ENCODE measurements at regions not wholly inside any gene's neighbourhood (a gene's known extent, or its start where the extent isn't known, plus 50 kb on each side); places are given as distances from the start of the nearest gene placed in this dataset.

- Histone ChIP-seq H3K36me3 (ENCODE audit: control insufficient read depth, low read depth, low read length) (no peaks in the 10 kb centered on the region), H3K27ac (ENCODE audit: low read length) (no peak overlapping the region), H3K27me3 (ENCODE audit: control insufficient read depth, insufficient read depth, low read length) (no peaks in the 10 kb centered on the region), H3K9ac (ENCODE audit: low read length) (no peak overlapping the region), H3K9me3 (ENCODE audit: control insufficient read depth, low read depth, low read length) (peaks cover 6% of the 10 kb centered on the region), H3K4me3 (ENCODE audit: low read length) (no peak overlapping the region), H3K4me1 (ENCODE audit: control insufficient read depth, low read depth, low read length) (peaks cover 13% of the 10 kb centered on the region)
Measured at GRCh38 chr10:21160116-21160515, 263.0 kb upstream of the NEBL start.

DNA sequence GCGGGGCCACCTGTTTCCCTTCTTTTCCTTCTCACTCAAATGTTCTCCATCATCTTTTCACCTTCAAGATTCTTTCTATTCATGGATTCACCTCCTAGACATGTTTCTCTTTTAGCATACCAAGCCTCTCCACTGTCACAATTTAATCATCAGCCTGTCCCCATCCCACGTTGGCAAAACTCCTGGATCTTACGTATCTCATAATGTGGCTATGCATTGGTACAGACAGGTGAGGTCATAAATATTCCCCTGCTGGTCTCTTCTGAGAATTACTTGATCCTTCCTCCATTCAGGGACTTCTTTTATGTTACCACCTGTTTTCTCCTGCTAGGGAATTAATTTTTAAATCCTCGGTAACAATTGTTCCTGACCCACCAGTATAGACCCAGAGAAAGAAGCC lies 262.6 kb upstream of the NEBL start:
- Histone ChIP-seq H3K9ac (ENCODE audit: low read length) (no peak overlapping the region), H3K9me3 (ENCODE audit: control insufficient read depth, low read depth, low read length) (peaks cover 6% of the 10 kb centered on the region), H3K4me1 (ENCODE audit: control insufficient read depth, low read depth, low read length) (peaks cover 13% of the 10 kb centered on the region), H3K27ac (ENCODE audit: low read length) (no peak overlapping the region), H3K36me3 (ENCODE audit: control insufficient read depth, low read depth, low read length) (no peaks in the 10 kb centered on the region), H3K27me3 (ENCODE audit: control insufficient read depth, insufficient read depth, low read length) (no peaks in the 10 kb centered on the region), H3K4me3 (ENCODE audit: low read length) (no peak overlapping the region)

GRCh38 chr10:21158301-21158700 lies 261.2 kb upstream of the NEBL start:
- no peaks in the 10 kb centered on the region for H3K36me3 ChIP-seq (ENCODE audit: control insufficient read depth, low read depth, low read length)
- H3K9me3 ChIP-seq (ENCODE audit: control insufficient read depth, low read depth, low read length): peaks cover 6% of the 10 kb centered on the region
- H3K9ac ChIP-seq (ENCODE audit: low read length): no peak overlapping the region
- no peak overlapping the region for H3K4me3 ChIP-seq (ENCODE audit: low read length)
- H3K27me3 ChIP-seq (ENCODE audit: control insufficient read depth, insufficient read depth, low read length): no peaks in the 10 kb centered on the region
- H3K4me1 ChIP-seq (ENCODE audit: control insufficient read depth, low read depth, low read length): peaks cover 13% of the 10 kb centered on the region
- H3K27ac ChIP-seq (ENCODE audit: low read length): no peak overlapping the region

- Histone ChIP-seq H3K36me3 (ENCODE audit: control insufficient read depth, low read depth, low read length) (no peaks in the 10 kb centered on the region), H3K27me3 (ENCODE audit: control insufficient read depth, insufficient read depth, low read length) (no peaks in the 10 kb centered on the region), H3K4me1 (ENCODE audit: control insufficient read depth, low read depth, low read length) (peaks cover 13% of the 10 kb centered on the region), H3K9ac (ENCODE audit: low read length) (no peak overlapping the region), H3K27ac (ENCODE audit: low read length) (no peak overlapping the region), H3K9me3 (ENCODE audit: control insufficient read depth, low read depth, low read length) (peaks cover 6% of the 10 kb centered on the region), H3K4me3 (ENCODE audit: low read length) (no peak overlapping the region)
Measured at GRCh38 chr10:21157664-21158063, 260.6 kb upstream of the NEBL start.

DNA sequence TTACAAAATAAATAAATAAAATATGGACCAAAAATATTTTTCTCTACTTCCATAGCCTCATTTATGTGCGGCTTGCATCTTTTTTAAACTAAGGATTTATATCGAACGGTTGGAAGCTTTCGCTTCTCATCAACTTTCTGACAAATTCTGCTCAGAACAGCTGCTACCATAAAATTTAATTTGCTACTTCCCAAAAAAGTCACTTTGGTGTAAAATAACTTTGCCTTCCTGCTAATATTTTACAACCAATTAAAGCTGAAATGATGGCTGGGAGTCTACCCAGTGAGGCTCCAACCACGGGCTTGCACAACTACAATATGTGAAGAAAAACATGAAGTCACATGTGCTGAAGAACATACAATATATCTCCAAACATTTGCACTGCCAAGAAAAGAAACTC lies 253.1 kb upstream of the NEBL start:
- H3K4me1 ChIP-seq (ENCODE audit: control insufficient read depth, low read depth, low read length): peaks cover 19% of the 10 kb centered on the region

GRCh38 chr10:21146436-21146789 lies 249.3 kb upstream of the NEBL start:
- Histone ChIP-seq H3K4me1 (ENCODE audit: control insufficient read depth, low read depth, low read length) (peaks cover 21% of the 10 kb centered on the region), H3K27ac (ENCODE audit: low read length) (no peak overlapping the region), H3K36me3 (ENCODE audit: control insufficient read depth, low read depth, low read length) (no peaks in the 10 kb centered on the region), H3K4me3 (ENCODE audit: low read length) (no peak overlapping the region), H3K9ac (ENCODE audit: low read length) (no peak overlapping the region), H3K27me3 (ENCODE audit: control insufficient read depth, insufficient read depth, low read length) (no peaks in the 10 kb centered on the region), H3K9me3 (ENCODE audit: control insufficient read depth, low read depth, low read length) (no peaks in the 10 kb centered on the region)

More for the DNA sequence above, 253.1 kb upstream of the NEBL start:
- no peak overlapping the region for H3K4me3 ChIP-seq (ENCODE audit: low read length)
- no peaks in the 10 kb centered on the region for H3K27me3 ChIP-seq (ENCODE audit: control insufficient read depth, insufficient read depth, low read length)
- no peaks in the 10 kb centered on the region for H3K9me3 ChIP-seq (ENCODE audit: control insufficient read depth, low read depth, low read length)
- no peak overlapping the region for H3K9ac ChIP-seq (ENCODE audit: low read length)
- no peaks in the 10 kb centered on the region for H3K36me3 ChIP-seq (ENCODE audit: control insufficient read depth, low read depth, low read length)
- no peak overlapping the region for H3K27ac ChIP-seq (ENCODE audit: low read length)

DNA sequence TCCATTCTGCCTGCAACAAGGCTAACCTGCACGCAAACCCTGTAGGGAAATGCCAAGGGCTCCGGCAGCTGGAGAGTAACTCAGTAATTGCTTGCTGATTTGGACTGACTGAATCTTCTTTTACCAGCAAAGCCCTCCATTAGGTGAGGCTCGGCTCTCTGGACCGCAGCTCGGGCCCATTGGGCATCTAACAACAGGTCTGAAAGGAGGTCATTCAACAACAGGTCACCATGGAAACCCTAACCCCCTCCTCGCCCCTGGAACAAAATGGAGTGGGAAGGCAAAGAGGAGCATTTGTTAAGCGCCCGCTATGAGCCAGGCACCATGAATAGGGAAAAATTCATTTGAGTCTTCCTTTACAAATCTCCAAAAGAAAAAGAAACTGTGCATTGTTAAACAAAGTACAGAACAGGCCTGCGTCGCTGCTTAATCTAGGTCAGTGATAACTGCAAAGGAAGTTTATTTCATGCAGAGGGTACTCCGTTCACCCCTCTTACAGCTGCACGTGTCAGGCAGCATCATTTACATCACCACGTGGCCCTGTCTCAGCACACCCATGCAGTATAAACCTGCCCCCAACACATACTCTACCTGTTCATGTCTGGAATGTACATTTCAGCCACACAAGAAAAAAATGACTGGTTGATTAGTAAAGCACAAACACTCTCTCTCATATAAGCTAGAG lies 248.8 kb upstream of the NEBL start:
- Histone ChIP-seq H3K4me3 (ENCODE audit: low read length) (peak overlapping the region; percentile 1), H3K27me3 (ENCODE audit: control insufficient read depth, insufficient read depth, low read length) (no peaks in the 10 kb centered on the region), H3K4me1 (ENCODE audit: control insufficient read depth, low read depth, low read length) (peaks cover 16% of the 10 kb centered on the region), H3K9ac (ENCODE audit: low read length) (no peak overlapping the region), H3K36me3 (ENCODE audit: control insufficient read depth, low read depth, low read length) (no peaks in the 10 kb centered on the region), H3K27ac (ENCODE audit: low read length) (peak overlapping the region; percentile 26), H3K9me3 (ENCODE audit: control insufficient read depth, low read depth, low read length) (no peaks in the 10 kb centered on the region)

GRCh38 chr10:21144047-21144446 lies 246.9 kb upstream of the NEBL start:
- no peak overlapping the region for H3K27ac ChIP-seq (ENCODE audit: low read length)
- peaks cover 16% of the 10 kb centered on the region for H3K4me1 ChIP-seq (ENCODE audit: control insufficient read depth, low read depth, low read length)
- H3K27me3 ChIP-seq (ENCODE audit: control insufficient read depth, insufficient read depth, low read length): no peaks in the 10 kb centered on the region
- no peak overlapping the region for H3K4me3 ChIP-seq (ENCODE audit: low read length)
- H3K36me3 ChIP-seq (ENCODE audit: control insufficient read depth, low read depth, low read length): no peaks in the 10 kb centered on the region
- no peaks in the 10 kb centered on the region for H3K9me3 ChIP-seq (ENCODE audit: control insufficient read depth, low read depth, low read length)
- no peak overlapping the region for H3K9ac ChIP-seq (ENCODE audit: low read length)

- no peak overlapping the region for H3K9ac ChIP-seq (ENCODE audit: low read length)
- H3K27me3 ChIP-seq (ENCODE audit: control insufficient read depth, insufficient read depth, low read length): no peaks in the 10 kb centered on the region
- H3K27ac ChIP-seq (ENCODE audit: low read length): no peak overlapping the region
- peaks cover 16% of the 10 kb centered on the region for H3K4me1 ChIP-seq (ENCODE audit: control insufficient read depth, low read depth, low read length)
- no peaks in the 10 kb centered on the region for H3K36me3 ChIP-seq (ENCODE audit: control insufficient read depth, low read depth, low read length)
- H3K4me3 ChIP-seq (ENCODE audit: low read length): no peak overlapping the region
- H3K9me3 ChIP-seq (ENCODE audit: control insufficient read depth, low read depth, low read length): no peaks in the 10 kb centered on the region
Measured at GRCh38 chr10:21141946-21142492, 244.9 kb upstream of the NEBL start.

- Histone ChIP-seq H3K9ac (ENCODE audit: low read length) (no peak overlapping the region), H3K4me3 (ENCODE audit: low read length) (no peak overlapping the region), H3K9me3 (ENCODE audit: control insufficient read depth, low read depth, low read length) (no peaks in the 10 kb centered on the region), H3K36me3 (ENCODE audit: control insufficient read depth, low read depth, low read length) (no peaks in the 10 kb centered on the region), H3K27me3 (ENCODE audit: control insufficient read depth, insufficient read depth, low read length) (no peaks in the 10 kb centered on the region), H3K27ac (ENCODE audit: low read length) (no peak overlapping the region), H3K4me1 (ENCODE audit: control insufficient read depth, low read depth, low read length) (no peaks in the 10 kb centered on the region)
Measured at GRCh38 chr10:21138769-21139340, 241.7 kb upstream of the NEBL start.

GRCh38 chr10:21135023-21135931 lies 238.2 kb upstream of the NEBL start:
- H3K4me3 ChIP-seq (ENCODE audit: low read length): no peak overlapping the region
- no peak overlapping the region for H3K27ac ChIP-seq (ENCODE audit: low read length)
- H3K36me3 ChIP-seq (ENCODE audit: control insufficient read depth, low read depth, low read length): no peaks in the 10 kb centered on the region
- H3K9ac ChIP-seq (ENCODE audit: low read length): no peak overlapping the region
- peaks cover under 1% of the 10 kb centered on the region for H3K4me1 ChIP-seq (ENCODE audit: control insufficient read depth, low read depth, low read length)
- H3K27me3 ChIP-seq (ENCODE audit: control insufficient read depth, insufficient read depth, low read length): no peaks in the 10 kb centered on the region
- no peaks in the 10 kb centered on the region for H3K9me3 ChIP-seq (ENCODE audit: control insufficient read depth, low read depth, low read length)
